ENCODE measurements at regions not wholly inside any gene's neighbourhood (a gene's known extent, or its start where the extent isn't known, plus 50 kb on each side); places are given as distances from the start of the nearest gene placed in this dataset.

- WGBS, 4 donors = 72 to 76% (median 74%) methylated on average over 2 of the region's 2 CpGs
- intact Hi-C loops (cut with DNase I) = no loop called here
- Histone ChIP-seq H3K36me3 (replicated peaks in 1 of 2) (no peaks in the 10 kb centered on the region), H3K4me1 (replicated peaks in 1 of 2) (no peaks in the 10 kb centered on the region), H3K9me3 (replicated peaks in 1 of 3) (no peaks in the 10 kb centered on the region), H3K27me3 (no peaks in the 10 kb centered on the region), H3K4me3 (no peak overlapping the region), H3K27ac (no peak overlapping the region)
- TF ChIP-seq, protein P1, sequence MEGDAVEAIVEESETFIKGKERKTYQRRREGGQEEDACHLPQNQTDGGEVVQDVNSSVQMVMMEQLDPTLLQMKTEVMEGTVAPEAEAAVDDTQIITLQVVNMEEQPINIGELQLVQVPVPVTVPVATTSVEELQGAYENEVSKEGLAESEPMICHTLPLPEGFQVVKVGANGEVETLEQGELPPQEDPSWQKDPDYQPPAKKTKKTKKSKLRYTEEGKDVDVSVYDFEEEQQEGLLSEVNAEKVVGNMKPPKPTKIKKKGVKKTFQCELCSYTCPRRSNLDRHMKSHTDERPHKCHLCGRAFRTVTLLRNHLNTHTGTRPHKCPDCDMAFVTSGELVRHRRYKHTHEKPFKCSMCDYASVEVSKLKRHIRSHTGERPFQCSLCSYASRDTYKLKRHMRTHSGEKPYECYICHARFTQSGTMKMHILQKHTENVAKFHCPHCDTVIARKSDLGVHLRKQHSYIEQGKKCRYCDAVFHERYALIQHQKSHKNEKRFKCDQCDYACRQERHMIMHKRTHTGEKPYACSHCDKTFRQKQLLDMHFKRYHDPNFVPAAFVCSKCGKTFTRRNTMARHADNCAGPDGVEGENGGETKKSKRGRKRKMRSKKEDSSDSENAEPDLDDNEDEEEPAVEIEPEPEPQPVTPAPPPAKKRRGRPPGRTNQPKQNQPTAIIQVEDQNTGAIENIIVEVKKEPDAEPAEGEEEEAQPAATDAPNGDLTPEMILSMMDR (IDR thresholded peaks at IDR 0.05) = no peak
- TF ChIP-seq POLR2A (IDR thresholded peaks at IDR 0.05) = no peak
- DNase-seq = no peak
Observed at GRCh38 chr13:106115081-106115480, 420.4 kb downstream of the EFNB2 start.

- intact Hi-C loops (cut with DNase I) = no loop called here
- no peak for DNase-seq
- TF ChIP-seq POLR2A (IDR thresholded peaks at IDR 0.05) = no peak
- TF ChIP-seq, protein P1 (IDR thresholded peaks at IDR 0.05) = no peak
- Histone ChIP-seq H3K9me3 (replicated peaks in 1 of 3) (no peaks in the 10 kb centered on the region), H3K4me3 (no peak overlapping the region), H3K36me3 (replicated peaks in 1 of 2) (no peaks in the 10 kb centered on the region), H3K27ac (no peak overlapping the region), H3K4me1 (replicated peaks in 1 of 2) (no peaks in the 10 kb centered on the region), H3K27me3 (no peaks in the 10 kb centered on the region)
- 50 to 66% (median 58%) methylated on average over 1 of the region's 1 CpG for WGBS, 4 donors
Observed at GRCh38 chr13:106113796-106114195, 421.7 kb downstream of the EFNB2 start.

GRCh38 chr13:106112191-106112590 is 423.3 kb downstream of the EFNB2 start:
- H3K4me3 ChIP-seq = no peak overlapping the region
- no peaks in the 10 kb centered on the region for H3K36me3 ChIP-seq (replicated peaks in 1 of 2)
- no peaks in the 10 kb centered on the region for H3K9me3 ChIP-seq (replicated peaks in 1 of 3)
- no peak for TF ChIP-seq POLR2A (IDR thresholded peaks at IDR 0.05)
- TF ChIP-seq, protein P1 (IDR thresholded peaks at IDR 0.05) = no peak
- intact Hi-C loops (cut with DNase I) = no loop called here
- H3K27me3 ChIP-seq = no peaks in the 10 kb centered on the region
- DNase-seq = no peak
- H3K27ac ChIP-seq = no peak overlapping the region
- WGBS, 4 donors = 65 to 82% (median 75%) methylated on average over 3 of the region's 3 CpGs
- H3K4me1 ChIP-seq (replicated peaks in 1 of 2) = no peaks in the 10 kb centered on the region

DNA sequence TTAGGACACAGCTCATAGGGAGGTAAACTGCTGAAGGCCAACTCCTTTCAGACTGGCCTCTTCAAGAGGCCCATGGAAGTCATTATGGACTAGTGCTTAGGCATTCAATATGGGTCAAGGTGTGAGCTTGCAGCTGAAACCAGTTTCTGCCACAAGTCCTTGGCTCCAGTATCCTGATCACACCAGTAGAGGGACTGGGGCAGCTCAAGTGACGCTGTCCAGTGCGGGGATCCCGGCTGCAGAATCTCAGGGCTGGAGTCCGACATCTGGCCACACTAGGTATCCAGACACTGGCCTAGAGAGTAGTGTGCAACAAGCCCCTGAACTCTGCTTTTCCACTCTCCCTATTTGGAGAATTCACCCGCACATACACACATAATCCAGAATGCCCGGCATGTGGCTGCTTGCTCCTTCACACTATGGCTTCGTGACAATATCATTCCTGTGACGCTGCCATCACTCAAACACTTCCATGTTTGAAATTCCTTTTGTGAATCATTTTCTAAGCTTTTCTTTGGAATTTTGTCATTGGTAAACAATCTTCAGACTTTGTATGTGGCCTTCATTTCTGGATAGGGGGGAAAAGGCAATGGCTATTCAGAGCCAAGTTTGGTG is 425.1 kb downstream of the EFNB2 start:
- DNase-seq = no peak

More for the DNA sequence above, 425.1 kb downstream of the EFNB2 start:
- Histone ChIP-seq H3K4me3 (no peak overlapping the region), H3K9me3 (replicated peaks in 1 of 3) (no peaks in the 10 kb centered on the region), H3K4me1 (replicated peaks in 1 of 2) (no peaks in the 10 kb centered on the region), H3K27ac (no peak overlapping the region), H3K36me3 (replicated peaks in 1 of 2) (no peaks in the 10 kb centered on the region), H3K27me3 (no peaks in the 10 kb centered on the region)
- WGBS, 4 donors = 88 to 96% (median 89%) methylated on average over 5 to 8 of the region's 8 CpGs
- TF ChIP-seq POLR2A (IDR thresholded peaks at IDR 0.05) = no peak
- TF ChIP-seq, protein P1 (IDR thresholded peaks at IDR 0.05) = no peak
- intact Hi-C loops (cut with DNase I) = no loop called here
